Loucy (cell line): ENCODE measurements at regions not wholly inside any gene's neighbourhood (a gene's known extent, or its start where the extent isn't known, plus 50 kb on each side); places are given as distances from the start of the nearest gene placed in this dataset.

Experiments
- H2AFZ ChIP-seq: fragments of 200-600 bp; sonication (generic); 2 replicates; pipeline ENCODE4 v1.6.0; 2016; ENCODE audit warnings: antibody characterized with exemption, mild to moderate bottlenecking, low read length, moderate library complexity
- H3F3A ChIP-seq: fragments of 200-600 bp; 2 replicates; pipeline ENCODE4 v1.6.0; 2016; ENCODE audit warnings: antibody characterized with exemption, low read depth, mild to moderate bottlenecking
- H3K27me3 ChIP-seq: fragments of 200-600 bp; sonication (generic); 2 replicates; pipeline ENCODE4 v1.6.1; 2014; ENCODE audit warnings: low read length, mild to moderate bottlenecking; ENCODE audit not compliant: insufficient read depth, poor library complexity, severe bottlenecking
- H3K36me3 ChIP-seq: fragments of 200-600 bp; sonication (generic); 2 replicates; pipeline ENCODE4 v1.6.1; 2016; ENCODE audit warnings: low read length; ENCODE audit not compliant: insufficient read depth
- H3K4me1 ChIP-seq: fragments of 200-600 bp; sonication (generic); 2 replicates; pipeline ENCODE4 v1.5.1; 2014; ENCODE audit warnings: low read length, mild to moderate bottlenecking; ENCODE audit not compliant: insufficient read depth, poor library complexity, severe bottlenecking
- H3K4me2 ChIP-seq: fragments of 200-600 bp; sonication (generic); 2 replicates; pipeline ENCODE4 v1.6.0; 2014; ENCODE audit warnings: antibody characterized with exemption, low read length, low read depth, mild to moderate bottlenecking; ENCODE audit not compliant: poor library complexity, severe bottlenecking
- H3K4me3 ChIP-seq: fragments of 200-600 bp; sonication (generic); 2 replicates; pipeline ENCODE4 v1.5.1; 2014; ENCODE audit warnings: low read length, mild to moderate bottlenecking, mixed read lengths; ENCODE audit not compliant: poor library complexity, severe bottlenecking
- H3K79me2 ChIP-seq: fragments of 200-600 bp; sonication (generic); 2 replicates; pipeline ENCODE4 v1.6.1; 2014; ENCODE audit warnings: low read length; ENCODE audit not compliant: insufficient read depth
- H3K9ac ChIP-seq: fragments of 200-600 bp; sonication (generic); 2 replicates; pipeline ENCODE4 v1.6.0; 2014; ENCODE audit warnings: mild to moderate bottlenecking, low read depth, low read length, moderate library complexity; ENCODE audit not compliant: poor library complexity, severe bottlenecking
- H3K9me2 ChIP-seq: fragments of 200-600 bp; sonication (generic); replicated peaks from 2 replicates; pipeline ENCODE4 v1.6.1; 2016; ENCODE audit warnings: low read depth, low read length, mixed read lengths
- H3K9me3 ChIP-seq: fragments of 200-600 bp; sonication (generic); 2 replicates; pipeline ENCODE4 v1.6.1; 2014; ENCODE audit warnings: mild to moderate bottlenecking, antibody characterized with exemption, low read length, low read depth; ENCODE audit not compliant: insufficient read depth
- H4K20me1 ChIP-seq: fragments of 200-600 bp; sonication (generic); 2 replicates; pipeline ENCODE4 v1.6.0; 2014; ENCODE audit warnings: antibody characterized with exemption, low read length, mild to moderate bottlenecking; ENCODE audit not compliant: insufficient read depth, poor library complexity, severe bottlenecking
- CTCF ChIP-seq: fragments of 200-600 bp; sonication (generic); conservative IDR thresholded peaks from 2 replicates; pipeline ENCODE4 v1.5.1; 2014; ENCODE audit warnings: mild to moderate bottlenecking, antibody characterized with exemption, low read length
- EZH2phosphoT487 ChIP-seq: fragments of 200-600 bp; IDR thresholded peaks from 2 replicates; pipeline ENCODE4 v1.6.1; 2018; ENCODE audit warnings: antibody characterized with exemption, mild to moderate bottlenecking, moderate library complexity, borderline replicate concordance

DNA sequence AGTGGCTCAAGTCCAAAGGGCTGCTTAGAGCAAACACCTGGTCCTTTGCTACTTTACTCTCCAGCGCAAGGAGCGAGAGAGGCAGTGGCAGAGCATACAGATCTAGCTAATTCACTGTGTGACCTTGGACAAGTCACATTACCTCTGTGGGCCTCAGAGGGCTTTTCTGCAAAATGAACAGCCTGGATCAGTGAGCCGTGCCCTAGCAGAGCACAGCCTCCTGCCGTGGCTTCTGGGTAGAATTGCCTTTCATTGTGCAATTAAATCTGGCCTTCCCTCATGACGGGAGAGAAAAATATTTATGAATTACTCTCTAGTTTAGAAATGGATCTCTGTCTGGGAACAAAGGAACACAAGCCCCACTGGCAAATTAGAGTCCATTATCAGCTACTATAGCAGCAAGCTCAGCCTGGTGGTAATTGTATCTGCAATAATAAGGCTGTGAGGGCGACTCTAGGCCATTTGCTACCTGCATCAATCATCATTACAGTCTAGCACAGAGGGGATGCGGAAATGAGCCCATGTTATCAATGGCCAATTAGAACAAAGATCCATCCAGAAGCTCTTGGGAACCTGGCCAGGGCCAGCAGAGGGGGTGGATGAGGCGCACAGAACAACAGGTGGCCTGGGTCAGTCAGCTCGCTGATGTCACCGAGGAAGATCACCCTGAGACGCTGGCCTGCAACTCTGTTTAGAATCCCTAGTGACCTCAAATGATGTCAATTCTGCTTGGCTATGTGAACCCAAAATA is 114.2 kb upstream of the LY86 start:
- no peaks in the 10 kb centered on the region for H4K20me1 ChIP-seq
- H3F3A ChIP-seq = no peaks in the 10 kb centered on the region
- H3K9ac ChIP-seq = no peak overlapping the region
- no peaks in the 10 kb centered on the region for H3K27me3 ChIP-seq
- H3K36me3 ChIP-seq = no peaks in the 10 kb centered on the region
- no peak overlapping the region for H2AFZ ChIP-seq
- no peaks in the 10 kb centered on the region for H3K4me1 ChIP-seq
- no peaks in the 10 kb centered on the region for H3K9me2 ChIP-seq
- TF ChIP-seq EZH2phosphoT487 = no peak
- no peak for TF ChIP-seq CTCF
- no peaks in the 10 kb centered on the region for H3K79me2 ChIP-seq
- no peak overlapping the region for H3K4me2 ChIP-seq
- H3K4me3 ChIP-seq = no peak overlapping the region
- no peaks in the 10 kb centered on the region for H3K9me3 ChIP-seq

GRCh38 chr6:6479785-6480184 is 108.7 kb upstream of the LY86 start:
- Histone ChIP-seq H3K27me3 (no peaks in the 10 kb centered on the region), H3F3A (no peaks in the 10 kb centered on the region), H4K20me1 (no peaks in the 10 kb centered on the region), H3K4me2 (no peak overlapping the region), H3K9me3 (no peaks in the 10 kb centered on the region), H3K4me3 (no peak overlapping the region), H3K9ac (no peak overlapping the region), H3K4me1 (no peaks in the 10 kb centered on the region), H3K79me2 (no peaks in the 10 kb centered on the region), H3K36me3 (no peaks in the 10 kb centered on the region), H3K9me2 (no peaks in the 10 kb centered on the region), H2AFZ (no peak overlapping the region)
- TF ChIP-seq CTCF (no peak), EZH2phosphoT487 (no peak)

- no peaks in the 10 kb centered on the region for H3K36me3 ChIP-seq
- no peak overlapping the region for H3K4me2 ChIP-seq
- H3K9ac ChIP-seq = no peak overlapping the region
- no peaks in the 10 kb centered on the region for H3K9me3 ChIP-seq
- no peak overlapping the region for H3K4me3 ChIP-seq
- no peaks in the 10 kb centered on the region for H3K79me2 ChIP-seq
- H2AFZ ChIP-seq = no peak overlapping the region
- H4K20me1 ChIP-seq = no peaks in the 10 kb centered on the region
- H3K27me3 ChIP-seq = no peaks in the 10 kb centered on the region
- no peaks in the 10 kb centered on the region for H3F3A ChIP-seq
- TF ChIP-seq CTCF (no peak), EZH2phosphoT487 (no peak)
- no peaks in the 10 kb centered on the region for H3K9me2 ChIP-seq
- no peaks in the 10 kb centered on the region for H3K4me1 ChIP-seq
Measured at GRCh38 chr6:6482256-6482655, 106.3 kb upstream of the LY86 start.
